C1 segment of cervical spinal cord (tissue), 14 donors: ENCODE measurements at regions not wholly inside any gene's neighbourhood (a gene's known extent, or its start where the extent isn't known, plus 50 kb on each side); places are given as distances from the start of the nearest gene placed in this dataset.

Source experiments
- DNase-seq, 14 donors: peaks; one replicate each; lab custom pipeline; 2025; lab: John Stamatoyannopoulos, UW

- no peak for DNase-seq
Observed at GRCh38 chr6:8674126-8674525, 238.8 kb upstream of the SLC35B3 start.

GRCh38 chr6:8672882-8673281 is 237.5 kb upstream of the SLC35B3 start:
- DNase-seq: no peak

- no peak for DNase-seq
Observed at GRCh38 chr6:8670792-8671191, 235.4 kb upstream of the SLC35B3 start.

- DNase-seq: no peak
Observed at GRCh38 chr6:8664700-8665099, 229.4 kb upstream of the SLC35B3 start.

- DNase-seq: no peak
Observed at GRCh38 chr6:8664070-8664469, 228.7 kb upstream of the SLC35B3 start.

- no peak for DNase-seq
Observed at GRCh38 chr6:8659404-8660189, 224.3 kb upstream of the SLC35B3 start.

GRCh38 chr6:8658416-8658815 is 223.1 kb upstream of the SLC35B3 start:
- DNase-seq: no peak

- no peak for DNase-seq
Observed at GRCh38 chr6:8657522-8657921, 222.2 kb upstream of the SLC35B3 start.

- DNase-seq: no peak
Observed at GRCh38 chr6:8655670-8656454, 220.5 kb upstream of the SLC35B3 start.

GRCh38 chr6:8652710-8653109 is 217.4 kb upstream of the SLC35B3 start:
- no peak for DNase-seq

GRCh38 chr6:8651998-8652397 is 216.7 kb upstream of the SLC35B3 start:
- no peak for DNase-seq

GRCh38 chr6:8645212-8645611 is 209.9 kb upstream of the SLC35B3 start:
- DNase-seq: no peak

- no peak for DNase-seq
Observed at GRCh38 chr6:8644306-8644705, 209.0 kb upstream of the SLC35B3 start.

- DNase-seq: no peak
Observed at GRCh38 chr6:8642854-8643253, 207.5 kb upstream of the SLC35B3 start.

- no peak for DNase-seq
Observed at GRCh38 chr6:8642131-8642530, 206.8 kb upstream of the SLC35B3 start.

GRCh38 chr6:8639928-8640649 is 204.7 kb upstream of the SLC35B3 start:
- DNase-seq: no peak

GRCh38 chr6:8637896-8638597 is 202.7 kb upstream of the SLC35B3 start:
- DNase-seq: no peak

GRCh38 chr6:8633762-8634161 is 198.4 kb upstream of the SLC35B3 start:
- DNase-seq: no peak

GRCh38 chr6:8628736-8629135 is 193.4 kb upstream of the SLC35B3 start:
- no peak for DNase-seq

- no peak for DNase-seq
Observed at GRCh38 chr6:8628063-8628462, 192.7 kb upstream of the SLC35B3 start.

GRCh38 chr6:8627085-8627861 is 191.9 kb upstream of the SLC35B3 start:
- no peak for DNase-seq
